ENCODE measurements at regions not wholly inside any gene's neighbourhood (a gene's known extent, or its start where the extent isn't known, plus 50 kb on each side); places are given as distances from the start of the nearest gene placed in this dataset.

DNA sequence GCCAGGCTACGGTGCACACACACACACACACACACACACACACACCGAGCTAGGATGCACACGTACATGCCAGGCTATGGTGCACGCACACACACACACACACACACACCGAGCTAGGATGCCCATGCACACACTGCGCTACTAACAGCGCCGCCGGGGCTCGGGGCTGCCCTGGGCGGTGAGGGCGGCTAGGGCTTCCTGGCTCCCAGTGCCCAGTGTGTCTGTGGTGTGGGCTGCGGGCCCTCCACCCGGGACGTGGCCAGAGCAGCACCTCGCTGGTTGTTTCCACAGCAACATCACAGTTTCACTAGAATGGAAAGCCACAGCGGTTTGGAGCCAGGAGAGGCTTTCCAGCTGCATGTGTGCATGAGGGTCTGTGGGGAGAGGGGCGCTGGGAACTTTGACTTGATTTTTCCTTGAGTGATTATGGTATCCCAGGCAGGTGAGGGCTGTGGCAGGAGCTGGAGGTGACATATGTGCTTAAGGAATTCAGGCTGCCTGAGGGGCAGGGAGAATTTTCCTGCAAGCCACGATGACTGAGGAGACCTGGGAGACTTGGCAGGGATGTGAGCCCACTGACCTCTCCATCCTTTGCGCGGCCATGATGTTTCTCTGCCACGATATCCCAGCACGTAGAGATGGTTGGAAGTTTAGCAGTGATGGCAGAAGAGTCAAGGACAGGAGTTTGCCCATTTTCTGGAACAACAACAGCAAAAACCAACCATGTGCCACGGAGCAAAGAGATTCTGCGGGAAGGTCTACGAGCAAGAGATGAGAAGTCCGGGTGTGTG is 195.9 kb downstream of the SNX19 start (continued):
- no peak for TF ChIP-seq ZNF555 (tag by site-specific recombination; conservative IDR thresholded peaks at IDR 0.05)
- no peak for TF ChIP-seq ZNF248 (tag by site-specific recombination; IDR thresholded peaks at IDR 0.05)
- no peak for TF ChIP-seq ZNF560 (tag by site-specific recombination; IDR thresholded peaks at IDR 0.05; ENCODE audit: borderline replicate concordance)
- no peak for TF ChIP-seq ZNF211 (tag by site-specific recombination; IDR thresholded peaks at IDR 0.05; ENCODE audit: low read depth)
- no peak for TF ChIP-seq ZNF776 (tag by site-specific recombination; IDR thresholded peaks at IDR 0.05; ENCODE audit: borderline replicate concordance)
- TF ChIP-seq, protein P1, sequence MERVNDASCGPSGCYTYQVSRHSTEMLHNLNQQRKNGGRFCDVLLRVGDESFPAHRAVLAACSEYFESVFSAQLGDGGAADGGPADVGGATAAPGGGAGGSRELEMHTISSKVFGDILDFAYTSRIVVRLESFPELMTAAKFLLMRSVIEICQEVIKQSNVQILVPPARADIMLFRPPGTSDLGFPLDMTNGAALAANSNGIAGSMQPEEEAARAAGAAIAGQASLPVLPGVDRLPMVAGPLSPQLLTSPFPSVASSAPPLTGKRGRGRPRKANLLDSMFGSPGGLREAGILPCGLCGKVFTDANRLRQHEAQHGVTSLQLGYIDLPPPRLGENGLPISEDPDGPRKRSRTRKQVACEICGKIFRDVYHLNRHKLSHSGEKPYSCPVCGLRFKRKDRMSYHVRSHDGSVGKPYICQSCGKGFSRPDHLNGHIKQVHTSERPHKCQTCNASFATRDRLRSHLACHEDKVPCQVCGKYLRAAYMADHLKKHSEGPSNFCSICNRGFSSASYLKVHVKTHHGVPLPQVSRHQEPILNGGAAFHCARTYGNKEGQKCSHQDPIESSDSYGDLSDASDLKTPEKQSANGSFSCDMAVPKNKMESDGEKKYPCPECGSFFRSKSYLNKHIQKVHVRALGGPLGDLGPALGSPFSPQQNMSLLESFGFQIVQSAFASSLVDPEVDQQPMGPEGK (tag by site-specific recombination; IDR thresholded peaks at IDR 0.05): no peak
- TF ChIP-seq MYNN (tag by site-specific recombination; IDR thresholded peaks at IDR 0.05; ENCODE audit: borderline replicate concordance): no peak

DNA sequence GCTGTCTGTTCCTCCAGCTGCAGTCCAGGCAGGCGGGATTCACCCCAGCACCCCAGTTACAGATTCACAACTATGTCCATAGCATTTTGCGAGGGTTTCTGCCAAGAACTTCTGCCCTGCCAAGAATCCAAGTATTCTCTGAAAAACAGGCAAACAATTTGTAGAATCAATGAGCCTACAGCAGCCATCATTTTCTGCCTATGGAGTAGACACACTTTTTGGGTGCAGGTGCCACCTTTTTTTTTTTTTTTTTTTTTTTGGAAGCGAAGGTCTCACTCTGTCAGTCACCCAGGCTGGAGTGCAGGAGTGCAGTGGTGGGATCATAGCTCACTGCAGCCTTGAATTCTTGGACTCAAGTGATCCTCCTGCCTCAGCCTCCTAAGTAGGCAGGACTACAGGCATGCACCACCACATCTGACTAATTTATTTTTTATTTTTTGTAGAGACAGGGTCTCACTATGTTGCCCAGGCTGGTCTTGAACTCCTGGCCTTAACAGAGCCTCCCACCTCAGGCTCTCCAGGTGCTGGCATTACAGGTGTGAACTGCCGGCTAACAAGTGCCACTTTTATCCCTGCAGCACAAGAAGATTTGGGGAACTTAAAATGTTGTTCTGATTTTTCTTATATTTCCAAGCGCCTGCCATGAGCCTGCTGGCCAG is 195.1 kb downstream of the SNX19 start:
- TF ChIP-seq ZFP3 (tag by site-specific recombination; IDR thresholded peaks at IDR 0.05; ENCODE audit: low read depth) (no peak), ZNF184 (tag by site-specific recombination; IDR thresholded peaks at IDR 0.05) (no peak), BCL11A (tag by site-specific recombination; IDR thresholded peaks at IDR 0.05; ENCODE audit: low read depth) (no peak), ZBTB48 (tag by site-specific recombination; IDR thresholded peaks at IDR 0.05) (no peak), ZNF776 (tag by site-specific recombination; IDR thresholded peaks at IDR 0.05; ENCODE audit: borderline replicate concordance) (no peak), ZNF707 (tag by site-specific recombination; IDR thresholded peaks at IDR 0.05) (no peak), ZNF292 (tag by site-specific recombination; IDR thresholded peaks at IDR 0.05; ENCODE audit: borderline replicate concordance, low read depth) (no peak), KLF10 (tag by site-specific recombination; IDR thresholded peaks at IDR 0.05) (no peak), MEIS1 (CRISPR knock-in tag; IDR thresholded peaks at IDR 0.05; ENCODE audit: borderline replicate concordance) (no peak), HOXC10 (CRISPR knock-in tag; IDR thresholded peaks at IDR 0.05) (no peak), HOXD13 (CRISPR knock-in tag; IDR thresholded peaks at IDR 0.05; ENCODE audit: borderline replicate concordance) (no peak), SALL2 (tag by site-specific recombination; IDR thresholded peaks at IDR 0.05; ENCODE audit: borderline replicate concordance) (no peak), TRIM28 (IDR thresholded peaks at IDR 0.05; ENCODE audit: borderline replicate concordance, low read length) (no peak), ZNF202 (tag by site-specific recombination; IDR thresholded peaks at IDR 0.05; ENCODE audit: borderline replicate concordance) (no peak)
- TF ChIP-seq, protein P2, sequence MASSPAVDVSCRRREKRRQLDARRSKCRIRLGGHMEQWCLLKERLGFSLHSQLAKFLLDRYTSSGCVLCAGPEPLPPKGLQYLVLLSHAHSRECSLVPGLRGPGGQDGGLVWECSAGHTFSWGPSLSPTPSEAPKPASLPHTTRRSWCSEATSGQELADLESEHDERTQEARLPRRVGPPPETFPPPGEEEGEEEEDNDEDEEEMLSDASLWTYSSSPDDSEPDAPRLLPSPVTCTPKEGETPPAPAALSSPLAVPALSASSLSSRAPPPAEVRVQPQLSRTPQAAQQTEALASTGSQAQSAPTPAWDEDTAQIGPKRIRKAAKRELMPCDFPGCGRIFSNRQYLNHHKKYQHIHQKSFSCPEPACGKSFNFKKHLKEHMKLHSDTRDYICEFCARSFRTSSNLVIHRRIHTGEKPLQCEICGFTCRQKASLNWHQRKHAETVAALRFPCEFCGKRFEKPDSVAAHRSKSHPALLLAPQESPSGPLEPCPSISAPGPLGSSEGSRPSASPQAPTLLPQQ (tag by site-specific recombination; IDR thresholded peaks at IDR 0.05): no peak
- TF ChIP-seq, protein P3, sequence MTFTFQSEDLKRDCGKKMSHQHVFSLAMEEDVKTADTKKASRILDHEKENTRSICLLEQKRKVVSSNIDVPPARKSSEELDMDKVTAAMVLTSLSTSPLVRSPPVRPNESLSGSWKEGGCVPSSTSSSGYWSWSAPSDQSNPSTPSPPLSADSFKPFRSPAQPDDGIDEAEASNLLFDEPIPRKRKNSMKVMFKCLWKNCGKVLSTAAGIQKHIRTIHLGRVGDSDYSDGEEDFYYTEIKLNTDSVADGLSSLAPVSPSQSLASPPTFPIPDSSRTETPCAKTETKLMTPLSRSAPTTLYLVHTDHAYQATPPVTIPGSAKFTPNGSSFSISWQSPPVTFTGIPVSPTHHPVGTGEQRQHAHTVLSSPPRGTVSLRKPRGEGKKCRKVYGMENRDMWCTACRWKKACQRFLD (tag by site-specific recombination; IDR thresholded peaks at IDR 0.05): no peak
- TF ChIP-seq, protein P4, sequence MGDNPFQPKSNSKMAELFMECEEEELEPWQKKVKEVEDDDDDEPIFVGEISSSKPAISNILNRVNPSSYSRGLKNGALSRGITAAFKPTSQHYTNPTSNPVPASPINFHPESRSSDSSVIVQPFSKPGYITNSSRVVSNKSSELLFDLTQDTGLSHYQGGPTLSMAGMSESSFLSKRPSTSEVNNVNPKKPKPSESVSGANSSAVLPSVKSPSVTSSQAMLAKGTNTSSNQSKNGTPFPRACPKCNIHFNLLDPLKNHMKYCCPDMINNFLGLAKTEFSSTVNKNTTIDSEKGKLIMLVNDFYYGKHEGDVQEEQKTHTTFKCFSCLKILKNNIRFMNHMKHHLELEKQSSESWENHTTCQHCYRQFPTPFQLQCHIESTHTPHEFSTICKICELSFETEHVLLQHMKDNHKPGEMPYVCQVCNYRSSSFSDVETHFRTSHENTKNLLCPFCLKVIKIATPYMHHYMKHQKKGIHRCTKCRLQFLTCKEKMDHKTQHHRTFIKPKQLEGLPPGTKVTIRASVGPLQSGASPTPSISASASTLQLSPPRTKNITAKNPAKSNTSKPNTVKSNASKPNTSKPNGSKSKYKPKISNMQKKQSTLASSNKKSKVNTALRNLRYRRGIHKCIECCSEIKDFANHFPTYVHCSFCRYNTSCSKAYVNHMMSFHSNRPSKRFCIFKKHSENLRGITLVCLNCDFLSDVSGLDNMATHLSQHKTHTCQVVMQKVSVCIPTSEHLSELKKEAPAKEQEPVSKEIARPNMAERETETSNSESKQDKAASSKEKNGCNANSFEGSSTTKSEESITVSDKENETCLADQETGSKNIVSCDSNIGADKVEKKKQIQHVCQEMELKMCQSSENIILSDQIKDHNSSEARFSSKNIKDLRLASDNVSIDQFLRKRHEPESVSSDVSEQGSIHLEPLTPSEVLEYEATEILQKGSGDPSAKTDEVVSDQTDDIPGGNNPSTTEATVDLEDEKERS (tag by site-specific recombination; IDR thresholded peaks at IDR 0.05): no peak
- POLR2A ChIA-PET: no interaction called here
- CTCF ChIA-PET: no interaction called here
- no peaks in the 10 kb centered on the region for H3K36me3 ChIP-seq (ENCODE audit: control insufficient read depth in 2 of 2, insufficient read depth in 1 of 2, low read length in 2 of 2)
- no peaks in the 10 kb centered on the region for H3K4me1 ChIP-seq (ENCODE audit: control insufficient read depth, insufficient read depth, low read length)
- H3K9me3 ChIP-seq (ENCODE audit: control insufficient read depth, insufficient read depth, low read depth, low read length): no peaks in the 10 kb centered on the region
- no peak overlapping the region for H3K27ac ChIP-seq (ENCODE audit: extremely low read depth, low read depth, low read length)
- no peak overlapping the region for H3K4me3 ChIP-seq (ENCODE audit: low read depth, low read length)
